ENCODE measurements at regions not wholly inside any gene's neighbourhood (a gene's known extent, or its start where the extent isn't known, plus 50 kb on each side); places are given as distances from the start of the nearest gene placed in this dataset.
"Not testable (repeated sequence)": the region's sequence is repeated elsewhere in the genome, so short reads cannot be mapped to it uniquely, and the experiment has no call there.

- no peak for DNase-seq
These were observed 364.5 kb downstream of the TYW1 start for GRCh38 chr7:67361150-67361549.

- DNase-seq: no peak
These were observed 367.9 kb downstream of the TYW1 start for GRCh38 chr7:67364441-67365017.

GRCh38 chr7:67371429-67372305, 375.0 kb downstream of the TYW1 start:
- peak; percentile 26 for DNase-seq

DNA sequence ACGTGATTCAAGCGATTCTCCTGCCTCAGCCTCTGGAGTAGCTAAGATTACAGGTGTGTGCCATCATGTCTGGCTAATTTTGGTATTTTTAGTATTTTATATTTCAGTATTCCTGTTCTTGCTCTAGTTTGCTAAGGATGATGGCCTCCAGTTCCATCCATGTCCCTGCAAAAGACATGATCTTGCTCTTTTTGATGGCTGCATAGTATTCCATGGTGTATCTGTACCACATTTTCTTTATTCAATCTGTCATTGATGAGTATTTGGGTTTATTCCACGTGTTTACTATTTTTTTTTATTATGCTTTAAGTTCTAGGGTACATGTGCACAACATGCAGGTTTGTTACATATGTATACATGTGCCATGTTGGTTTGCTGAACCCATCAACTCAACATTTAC, 376.8 kb downstream of the TYW1 start:
- not testable (repeated sequence) for DNase-seq

DNA sequence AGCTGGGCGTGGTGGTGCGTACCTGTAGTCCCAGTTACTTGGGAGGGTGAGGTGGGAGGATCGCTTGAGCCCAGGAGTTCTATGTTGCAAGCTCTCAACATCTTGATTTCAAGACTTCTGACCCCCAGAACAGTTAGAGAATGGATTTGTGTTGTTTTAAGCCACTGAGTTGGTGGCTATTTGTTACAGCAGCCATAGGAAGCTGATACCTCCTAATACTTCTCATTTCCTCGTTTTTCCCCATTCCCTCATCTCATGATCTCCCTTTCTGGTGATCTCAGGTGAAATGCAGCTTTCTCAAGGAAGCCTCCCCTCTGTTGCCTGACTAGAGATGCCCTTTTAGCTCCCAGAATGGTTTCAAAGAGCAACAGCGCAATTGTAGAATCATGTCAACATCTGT, 378.8 kb downstream of the TYW1 start:
- no peak for DNase-seq

DNA sequence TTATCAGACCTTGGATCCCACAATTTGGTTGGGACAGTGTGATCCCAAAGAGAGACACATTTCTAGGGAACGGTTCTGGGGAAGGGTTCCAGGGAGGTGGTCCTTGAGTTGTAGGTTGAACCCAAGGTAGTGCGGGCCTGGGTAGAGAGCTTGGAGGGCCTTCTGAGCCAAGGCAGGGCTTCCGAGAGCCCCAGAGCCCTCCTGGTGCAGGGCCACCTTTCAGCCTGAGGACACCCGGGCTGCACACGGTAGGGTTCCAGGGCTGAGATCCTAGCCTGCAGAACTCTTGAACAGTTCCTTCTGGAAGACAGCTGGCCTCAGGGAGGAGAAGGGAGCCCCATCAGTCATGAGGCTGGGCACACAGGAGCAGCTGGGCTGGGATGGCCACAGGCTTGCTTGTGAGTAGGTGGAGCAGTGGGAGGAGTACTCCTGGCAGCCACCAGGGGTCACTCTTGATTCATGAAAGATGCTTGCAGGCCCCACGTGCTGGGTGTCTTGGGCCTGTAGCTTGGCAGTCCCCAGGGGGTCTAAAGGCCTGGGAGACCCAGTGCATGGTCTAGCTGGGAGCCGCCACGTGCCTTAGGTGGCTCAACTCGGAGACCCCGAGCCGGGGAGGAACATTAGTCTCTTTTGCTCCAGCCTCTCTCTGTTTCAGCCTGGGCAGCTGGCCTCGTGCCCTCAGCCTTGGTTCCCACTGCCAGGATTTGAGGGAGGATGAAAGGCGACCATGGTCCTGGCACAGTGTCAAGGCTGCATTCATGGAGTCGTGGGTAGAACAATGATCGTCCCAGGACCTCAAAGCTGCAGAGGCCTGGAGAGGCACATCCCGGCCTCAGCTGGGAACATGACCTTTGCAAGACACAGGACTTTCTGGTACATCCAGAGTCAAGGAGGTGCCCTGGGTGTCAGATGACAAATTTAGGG, 381.6 kb downstream of the TYW1 start:
- peak; percentile 51 for DNase-seq

- DNase-seq: no peak
These were observed 383.7 kb downstream of the TYW1 start for GRCh38 chr7:67380326-67380725.

DNA sequence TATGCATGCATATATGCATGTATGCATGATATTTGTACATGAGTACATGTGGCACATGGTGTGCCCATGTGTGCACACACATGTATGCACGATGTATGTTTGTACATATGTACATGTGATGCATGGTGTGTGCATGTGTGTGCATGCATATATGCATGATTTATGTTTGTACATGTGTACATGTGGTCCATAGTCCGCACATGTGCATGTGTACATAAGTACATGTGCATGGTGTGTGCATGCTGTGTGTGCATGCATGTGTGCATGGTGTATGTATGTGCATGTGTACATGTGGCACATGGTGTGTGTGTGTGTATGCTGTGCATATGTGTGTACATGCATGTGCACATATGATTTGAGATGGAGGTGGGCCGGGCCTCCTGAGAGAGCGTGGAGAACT, 384.2 kb downstream of the TYW1 start:
- DNase-seq: no peak

DNA sequence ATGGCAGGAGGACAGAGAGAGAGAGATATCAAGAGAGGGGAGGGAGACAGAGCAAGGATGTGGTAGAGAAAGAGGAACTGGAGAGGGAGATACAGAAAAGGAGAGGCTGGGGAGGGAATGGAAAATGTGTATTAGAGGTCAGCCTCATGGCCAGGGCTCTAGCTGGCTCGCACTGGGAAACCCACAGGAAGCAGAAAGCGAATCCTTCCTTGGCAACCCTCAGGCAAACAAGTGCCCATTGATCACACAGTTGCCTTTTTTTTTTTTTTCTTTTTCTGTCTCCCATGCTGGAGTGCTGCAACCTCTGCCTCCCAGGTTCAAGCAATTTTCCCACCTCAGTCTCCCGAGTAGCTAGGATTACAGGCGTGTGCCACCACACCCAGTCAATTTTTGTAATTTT, 391.2 kb downstream of the TYW1 start:
- no peak for DNase-seq

DNA sequence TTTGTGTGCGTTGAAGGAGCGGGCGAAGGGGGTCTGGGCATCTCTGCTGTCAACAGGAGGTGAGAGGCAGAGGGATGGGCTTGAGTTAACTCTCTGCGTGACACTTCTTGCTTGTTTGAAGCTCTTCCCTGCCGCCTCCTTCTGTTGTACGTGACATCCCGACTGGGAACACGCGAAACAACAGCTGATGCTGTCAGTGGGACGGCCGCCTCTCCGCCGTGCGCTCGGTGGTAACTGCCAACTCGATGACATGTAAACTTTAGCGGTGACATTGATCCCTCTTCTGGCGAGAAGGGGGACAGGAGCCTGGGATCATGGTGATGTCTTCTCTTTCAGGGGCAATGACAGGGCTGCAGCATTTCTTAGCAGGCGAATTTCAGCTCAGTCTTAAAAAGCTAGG, 394.5 kb downstream of the TYW1 start:
- no peak for DNase-seq

DNA sequence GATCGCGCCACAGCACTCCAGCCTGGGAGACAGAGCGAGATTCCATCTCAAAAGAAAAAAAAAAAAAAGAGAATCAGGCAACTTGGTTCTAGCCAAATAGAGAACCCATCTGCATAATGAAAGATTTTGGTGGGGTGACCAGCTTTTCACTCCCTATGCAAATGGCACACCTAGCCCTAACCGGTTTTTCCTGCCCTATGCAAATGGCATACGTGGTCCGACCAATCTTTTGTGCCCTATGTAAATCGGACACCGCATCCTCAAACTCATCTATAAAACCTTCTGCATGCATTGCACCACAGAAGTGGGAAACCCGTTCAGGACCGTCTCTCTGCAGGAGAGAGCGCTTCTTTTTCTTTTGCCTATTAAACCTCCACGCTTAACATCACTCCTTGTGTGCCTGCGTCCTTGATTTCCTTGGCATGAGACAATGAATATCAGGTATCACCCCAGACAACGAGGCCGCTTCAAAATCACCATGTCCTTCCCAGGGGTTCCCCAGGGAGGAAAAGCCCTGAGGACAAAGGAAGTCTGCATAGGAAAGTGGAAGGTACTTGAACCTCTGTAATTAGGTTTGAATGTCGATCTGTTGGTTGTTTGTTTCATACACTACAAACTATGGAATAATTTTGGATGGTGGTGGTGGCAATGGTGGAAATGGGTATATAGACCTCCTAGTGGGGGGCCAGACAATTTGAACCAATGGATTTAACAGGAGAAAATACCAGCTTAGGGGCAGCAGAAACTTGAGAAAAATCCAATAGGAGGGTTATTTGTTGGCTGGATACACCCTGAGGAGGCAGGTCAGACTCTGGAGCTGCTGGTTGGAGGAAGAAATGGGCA, 396.2 kb downstream of the TYW1 start:
- no peak for DNase-seq

DNA sequence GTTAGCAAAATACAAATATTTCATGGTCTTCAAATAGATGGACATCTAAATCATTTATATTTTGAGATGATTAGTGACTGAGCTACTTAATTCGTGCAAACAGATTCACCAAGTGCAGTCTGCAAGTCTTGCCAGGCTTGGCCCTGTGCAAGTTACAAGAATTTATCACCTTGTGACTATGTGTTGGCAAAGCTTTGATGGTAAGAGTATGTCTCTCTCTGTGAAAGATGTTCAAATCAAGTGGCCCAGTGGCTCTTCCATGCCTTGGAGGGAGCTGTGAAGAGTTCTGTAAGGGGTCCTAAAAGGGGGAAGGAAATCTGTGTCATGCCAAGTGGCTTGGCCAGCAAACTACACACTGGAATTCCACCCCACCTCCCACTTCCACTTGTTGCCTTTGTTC, 397.3 kb downstream of the TYW1 start:
- DNase-seq: no peak

DNA sequence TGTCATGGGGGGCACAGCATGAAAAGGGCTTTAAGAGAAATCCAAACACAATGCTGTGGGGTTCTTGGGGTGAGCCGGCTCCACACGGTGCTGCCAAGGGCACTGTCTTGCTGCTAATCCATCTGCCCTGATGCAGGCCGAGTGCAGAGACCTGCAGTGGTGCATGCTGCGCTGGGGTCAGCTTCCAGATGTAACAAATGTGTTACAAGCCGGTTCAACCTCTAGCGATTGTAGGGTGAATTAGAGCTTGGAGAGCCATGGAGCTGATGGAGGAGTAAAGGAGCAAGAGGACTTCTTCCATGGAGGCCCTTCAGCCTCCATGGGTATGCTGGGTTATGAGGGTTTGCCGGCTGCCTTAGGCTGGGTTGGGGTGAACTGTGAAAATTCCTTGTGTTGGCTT, 402.3 kb downstream of the TYW1 start:
- DNase-seq: no peak

GRCh38 chr7:67401492-67401891, 404.9 kb downstream of the TYW1 start:
- DNase-seq: no peak

- no peak for DNase-seq
These were observed 405.6 kb downstream of the TYW1 start for GRCh38 chr7:67402280-67402679.

GRCh38 chr7:67406976-67407375, 410.3 kb downstream of the TYW1 start:
- no peak for DNase-seq

DNA sequence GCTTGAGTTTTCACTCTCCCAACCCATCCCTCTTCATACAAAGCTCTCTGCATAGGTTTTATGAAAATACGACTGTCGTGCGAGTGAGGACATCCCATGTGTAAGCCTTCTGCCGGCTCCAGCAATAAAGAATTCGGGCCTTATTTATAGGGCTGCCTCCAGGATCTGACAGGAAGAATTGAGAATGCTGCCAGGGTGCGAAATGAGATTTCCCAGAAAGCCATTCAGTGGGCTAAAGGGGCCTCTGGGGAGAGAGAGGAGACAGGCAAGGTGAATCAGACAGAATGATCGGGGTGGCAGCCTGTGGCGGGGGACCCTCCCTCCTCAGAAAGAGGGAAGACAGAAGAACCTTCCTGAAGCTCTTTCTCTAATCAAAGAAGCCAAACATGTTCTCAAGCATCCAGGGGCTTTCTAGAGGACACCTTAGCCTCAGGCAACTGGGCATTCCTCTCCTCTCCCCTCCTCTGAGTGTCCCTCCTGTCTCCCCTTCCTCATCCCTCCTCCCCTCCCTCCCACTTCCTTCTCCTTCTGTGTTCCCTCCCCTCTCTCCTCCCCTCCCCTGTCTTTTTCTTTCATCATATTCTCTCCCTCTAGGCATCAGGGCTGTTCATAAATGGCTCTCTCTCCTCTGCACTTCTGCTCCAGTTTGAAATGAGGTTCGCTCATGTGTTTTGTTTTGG, 410.9 kb downstream of the TYW1 start:
- no peak for DNase-seq

DNA sequence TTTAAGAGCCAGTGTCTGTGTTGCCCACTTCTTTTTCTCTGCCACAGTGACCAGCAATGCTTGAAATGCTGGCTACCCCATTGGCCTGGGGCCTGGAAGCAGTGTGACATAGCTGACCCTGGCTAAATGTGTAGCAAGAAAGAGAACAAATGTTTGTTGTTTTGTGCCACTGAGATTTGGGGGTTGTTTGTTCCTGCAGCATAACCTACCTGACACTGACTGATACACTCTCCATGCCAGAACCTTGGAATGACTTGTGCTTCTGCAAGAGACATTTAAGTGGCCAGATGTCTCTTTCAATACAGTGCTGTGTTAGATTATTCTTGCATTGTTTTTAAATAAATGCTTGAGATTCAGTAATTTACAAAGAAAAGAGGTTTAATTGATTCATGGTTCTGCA, 411.5 kb downstream of the TYW1 start:
- no peak for DNase-seq

GRCh38 chr7:67413670-67414069, 417.0 kb downstream of the TYW1 start:
- no peak for DNase-seq

- no peak for DNase-seq
These were observed 418.2 kb downstream of the TYW1 start for GRCh38 chr7:67414858-67415257.

- DNase-seq: no peak
These were observed 426.0 kb downstream of the TYW1 start for GRCh38 chr7:67422601-67423000.

DNA sequence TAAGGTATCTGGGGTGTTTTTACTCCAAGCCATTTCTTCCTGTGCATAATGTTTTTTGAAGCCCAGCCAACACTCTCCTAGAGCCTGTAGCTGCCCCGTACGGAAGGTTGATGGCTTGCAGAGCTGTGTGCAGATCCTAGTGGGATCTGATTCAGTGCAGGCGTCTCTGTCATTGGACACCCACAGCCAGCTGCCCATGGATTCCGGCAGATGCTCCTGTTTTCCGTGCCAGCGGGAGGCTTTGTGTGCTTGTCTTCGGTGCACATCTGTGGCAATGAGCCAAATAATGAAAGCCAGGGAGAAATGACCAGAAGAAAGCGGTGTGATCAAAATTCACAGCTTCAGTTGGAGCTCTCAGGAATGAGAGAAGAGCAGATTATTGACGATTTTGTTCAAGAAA, 426.4 kb downstream of the TYW1 start:
- DNase-seq: no peak

Measured in NK-92 treated with Interleukin-12 subunit alpha and Interleukin-12 subunit beta, amount 100 ng/mL, for 24 hours (cell line).